SU-DHL-6 (cell line): ENCODE measurements at regions not wholly inside any gene's neighbourhood (a gene's known extent, or its start where the extent isn't known, plus 50 kb on each side); places are given as distances from the start of the nearest gene placed in this dataset.
"Not testable (repeated sequence)": the region's sequence is repeated elsewhere in the genome, so short reads cannot be mapped to it uniquely, and the experiment has no call there.

Experiments used
- H2AFZ ChIP-seq: fragments of 200-600 bp; sonication (generic); 2 replicates; pipeline ENCODE4 v1.6.1; 2014; ENCODE audit warnings: low read depth, mild to moderate bottlenecking, moderate library complexity, mixed read lengths, antibody characterized with exemption, low read length; ENCODE audit not compliant: severe bottlenecking
- H3F3A ChIP-seq: fragments of 200-600 bp; shearing (Covaris generic); 2 replicates; pipeline ENCODE4 v1.6.0; 2016; ENCODE audit warnings: antibody characterized with exemption, mild to moderate bottlenecking; ENCODE audit not compliant: insufficient read depth
- H3K27ac ChIP-seq: fragments of 200-600 bp; sonication (generic); 2 replicates; pipeline ENCODE4 v1.5.1; 2016; ENCODE audit warnings: low read depth, mild to moderate bottlenecking, low read length, moderate library complexity, mixed read lengths
- H3K27me3 ChIP-seq: fragments of 200-600 bp; sonication (generic), shearing (Covaris generic); 2 replicates; pipeline ENCODE4 v1.6.0; 2014; ENCODE audit warnings: mild to moderate bottlenecking, low read length
- H3K36me3 ChIP-seq: fragments of 200-600 bp; sonication (generic); 2 replicates; pipeline ENCODE4 v1.6.1; 2014; ENCODE audit warnings: mild to moderate bottlenecking, low read length, mixed read lengths
- H3K4me2 ChIP-seq: fragments of 300-600, 200-600 bp; shearing (Covaris generic), sonication (generic); 2 replicates; pipeline ENCODE4 v1.6.0; 2014; ENCODE audit warnings: low read length, low read depth, mild to moderate bottlenecking; ENCODE audit not compliant: poor library complexity, severe bottlenecking
- H3K4me3 ChIP-seq: fragments of 200-600 bp; sonication (generic); 2 replicates; pipeline ENCODE4 v1.5.1; 2014; ENCODE audit warnings: antibody characterized with exemption, low read length, mild to moderate bottlenecking, mixed read lengths; ENCODE audit not compliant: insufficient read depth, poor library complexity, severe bottlenecking
- H3K79me2 ChIP-seq: fragments of 200-600 bp; sonication (generic); 2 replicates; pipeline ENCODE4 v1.6.1; 2014; ENCODE audit warnings: mild to moderate bottlenecking, low read length, moderate library complexity; ENCODE audit not compliant: insufficient read depth
- H3K9ac ChIP-seq: fragments of 200-600 bp; sonication (generic); 2 replicates; pipeline ENCODE4 v1.7.0; 2014; ENCODE audit warnings: mild to moderate bottlenecking, low read length
- H3K9me2 ChIP-seq: fragments of 200-600 bp; sonication (generic); replicated peaks from 2 replicates; pipeline ENCODE4 v1.6.1; 2014; ENCODE audit warnings: low read length; ENCODE audit not compliant: insufficient read depth
- H3K9me3 ChIP-seq: fragments of 200-600 bp; sonication (generic); 2 replicates; pipeline ENCODE4 v1.6.1; 2014; ENCODE audit warnings: low read length, mixed read lengths; ENCODE audit not compliant: insufficient read depth
- H4K20me1 ChIP-seq: fragments of 200-600 bp; sonication (generic); 2 replicates; pipeline ENCODE4 v1.6.1; 2014; ENCODE audit warnings: low read depth, mild to moderate bottlenecking, antibody characterized with exemption, low read length, moderate library complexity, mixed read lengths
- CTCF ChIP-seq: fragments of 200-600 bp; sonication (generic); IDR thresholded peaks from one replicate; pipeline ENCODE4 v1.5.1; 2017; ENCODE audit warnings: antibody characterized with exemption, mild to moderate bottlenecking, low read length, moderate library complexity; ENCODE audit not compliant: insufficient read depth, poor library complexity, severe bottlenecking
- EZH2phosphoT487 ChIP-seq: fragments of 200-600 bp; sonication (generic), shearing (Covaris generic); conservative IDR thresholded peaks from 2 replicates; pipeline ENCODE4 v1.6.1; 2018; ENCODE audit warnings: mild to moderate bottlenecking, antibody characterized with exemption, low read length, moderate library complexity, mixed read lengths

- Histone ChIP-seq H4K20me1 (no peaks in the 10 kb centered on the region), H3K27me3 (no peaks in the 10 kb centered on the region), H3F3A (no peaks in the 10 kb centered on the region), H3K4me3 (no peak overlapping the region), H3K79me2 (no peaks in the 10 kb centered on the region), H3K36me3 (no peaks in the 10 kb centered on the region), H3K4me2 (no peak overlapping the region), H3K9me3 (no peaks in the 10 kb centered on the region), H3K9me2 (no peaks in the 10 kb centered on the region), H3K27ac (no peak overlapping the region), H3K9ac (no peak overlapping the region), H2AFZ (no peak overlapping the region)
- TF ChIP-seq EZH2phosphoT487, result no peak
Measured at GRCh38 chr1:121443001-121443540, 258.3 kb downstream of the SRGAP2C start.

- H3K36me3 ChIP-seq, result no peaks in the 10 kb centered on the region
- no peaks in the 10 kb centered on the region for H3K27me3 ChIP-seq
- no peak overlapping the region for H2AFZ ChIP-seq
- H3F3A ChIP-seq, result no peaks in the 10 kb centered on the region
- H3K9me3 ChIP-seq, result no peaks in the 10 kb centered on the region
- H3K27ac ChIP-seq, result no peak overlapping the region
- no peak overlapping the region for H3K9ac ChIP-seq
- H4K20me1 ChIP-seq, result no peaks in the 10 kb centered on the region
- no peak overlapping the region for H3K4me2 ChIP-seq
- no peaks in the 10 kb centered on the region for H3K9me2 ChIP-seq
- no peak for TF ChIP-seq EZH2phosphoT487
- TF ChIP-seq CTCF, result no peak
- no peak overlapping the region for H3K4me3 ChIP-seq
- no peaks in the 10 kb centered on the region for H3K79me2 ChIP-seq
Measured at GRCh38 chr1:121444096-121444495, 259.3 kb downstream of the SRGAP2C start.

- H3K27ac ChIP-seq, result no peak overlapping the region
- no peaks in the 10 kb centered on the region for H3K9me2 ChIP-seq
- no peak overlapping the region for H3K9ac ChIP-seq
- H3K4me2 ChIP-seq, result no peak overlapping the region
- no peak for TF ChIP-seq CTCF
- no peak for TF ChIP-seq EZH2phosphoT487
- no peaks in the 10 kb centered on the region for H3K27me3 ChIP-seq
- H3K4me3 ChIP-seq, result no peak overlapping the region
- no peak overlapping the region for H2AFZ ChIP-seq
- no peaks in the 10 kb centered on the region for H3K9me3 ChIP-seq
- no peaks in the 10 kb centered on the region for H3K36me3 ChIP-seq
- H3K79me2 ChIP-seq, result no peaks in the 10 kb centered on the region
- no peaks in the 10 kb centered on the region for H3F3A ChIP-seq
- H4K20me1 ChIP-seq, result no peaks in the 10 kb centered on the region
Measured at GRCh38 chr1:121445679-121446078, 260.9 kb downstream of the SRGAP2C start.

- H3K79me2 ChIP-seq, H3K4me3 ChIP-seq, H4K20me1 ChIP-seq, H3K36me3 ChIP-seq, H2AFZ ChIP-seq, H3K9me2 ChIP-seq, H3K4me2 ChIP-seq, H3K27ac ChIP-seq, H3K9me3 ChIP-seq, H3K27me3 ChIP-seq, H3F3A ChIP-seq, H3K9ac ChIP-seq: not testable (repeated sequence)
Measured at GRCh38 chr1:121447280-121447923, 262.6 kb downstream of the SRGAP2C start.

- H3K9ac ChIP-seq, H3F3A ChIP-seq, H3K27me3 ChIP-seq, H3K27ac ChIP-seq, H3K9me3 ChIP-seq, H3K4me3 ChIP-seq, H2AFZ ChIP-seq, H3K9me2 ChIP-seq, H3K79me2 ChIP-seq, H3K4me2 ChIP-seq, H3K36me3 ChIP-seq, H4K20me1 ChIP-seq: not testable (repeated sequence)
Measured at GRCh38 chr1:121448064-121448463, 263.3 kb downstream of the SRGAP2C start.
